Inflammatory macrophage treated with lipopolysaccharide for 1 hour (primary cell): ENCODE measurements at regions not wholly inside any gene's neighbourhood (a gene's known extent, or its start where the extent isn't known, plus 50 kb on each side); places are given as distances from the start of the nearest gene placed in this dataset.

Source experiments
- DNase-seq, 2 donors: peaks; one replicate each; pipeline ENCODE4 v3.0.0-alpha.2; 2020 to 2022

GRCh38 chr4:22014222-22014741, 65.7 kb upstream of the KCNIP4 start:
- DNase-seq, result peak; percentile 9 to 13

- DNase-seq, result no peak
These were observed 55.3 kb upstream of the KCNIP4 start for GRCh38 chr4:22003878-22004277.
